ENCODE measurements at regions not wholly inside any gene's neighbourhood (a gene's known extent, or its start where the extent isn't known, plus 50 kb on each side); places are given as distances from the start of the nearest gene placed in this dataset.
"Not testable (repeated sequence)": the region's sequence is repeated elsewhere in the genome, so short reads cannot be mapped to it uniquely, and the experiment has no call there.

GRCh38 chr9:38253200-38253599, 139.3 kb upstream of the ALDH1B1 start:
- DNase-seq: no peak

DNA sequence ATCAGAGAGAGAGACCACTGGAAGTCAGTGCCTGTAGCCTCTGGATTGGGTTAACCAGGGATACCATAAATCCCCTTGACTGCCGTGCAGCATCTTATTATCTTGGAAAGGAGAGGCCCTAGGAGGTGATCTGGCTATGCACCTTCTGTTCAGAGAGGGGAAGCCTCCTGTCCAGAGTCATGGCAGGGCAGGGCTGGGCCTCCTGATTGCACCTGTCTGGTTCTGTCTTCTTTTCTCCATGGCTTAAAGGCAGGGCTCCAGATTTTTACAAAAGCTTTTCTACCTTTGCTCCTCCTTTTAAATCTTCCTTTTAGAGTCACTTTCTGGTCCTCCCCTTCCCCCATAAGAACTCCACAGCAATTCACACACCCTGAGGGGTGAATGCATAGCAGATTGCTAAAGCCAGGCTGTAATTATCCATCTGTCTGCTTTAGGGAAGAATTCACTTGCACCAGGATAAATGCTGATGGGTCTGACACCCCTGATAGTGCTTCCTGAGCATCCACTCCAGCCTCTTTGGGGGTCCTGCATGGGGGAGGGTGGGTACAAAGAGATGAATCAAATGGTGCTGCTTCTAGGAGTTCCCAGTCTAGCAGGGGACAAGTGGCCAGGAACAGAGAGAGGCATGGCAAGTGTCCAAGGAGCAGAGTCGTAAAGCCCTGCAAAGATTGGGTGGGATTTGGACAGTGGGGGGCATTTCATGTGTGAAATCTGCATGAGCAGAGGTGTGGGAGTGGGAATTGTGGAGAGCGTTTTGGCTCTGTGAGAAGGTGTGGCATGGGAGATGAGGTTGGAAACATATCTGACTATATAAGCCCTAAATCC, 141.3 kb upstream of the ALDH1B1 start:
- no peak for DNase-seq

DNA sequence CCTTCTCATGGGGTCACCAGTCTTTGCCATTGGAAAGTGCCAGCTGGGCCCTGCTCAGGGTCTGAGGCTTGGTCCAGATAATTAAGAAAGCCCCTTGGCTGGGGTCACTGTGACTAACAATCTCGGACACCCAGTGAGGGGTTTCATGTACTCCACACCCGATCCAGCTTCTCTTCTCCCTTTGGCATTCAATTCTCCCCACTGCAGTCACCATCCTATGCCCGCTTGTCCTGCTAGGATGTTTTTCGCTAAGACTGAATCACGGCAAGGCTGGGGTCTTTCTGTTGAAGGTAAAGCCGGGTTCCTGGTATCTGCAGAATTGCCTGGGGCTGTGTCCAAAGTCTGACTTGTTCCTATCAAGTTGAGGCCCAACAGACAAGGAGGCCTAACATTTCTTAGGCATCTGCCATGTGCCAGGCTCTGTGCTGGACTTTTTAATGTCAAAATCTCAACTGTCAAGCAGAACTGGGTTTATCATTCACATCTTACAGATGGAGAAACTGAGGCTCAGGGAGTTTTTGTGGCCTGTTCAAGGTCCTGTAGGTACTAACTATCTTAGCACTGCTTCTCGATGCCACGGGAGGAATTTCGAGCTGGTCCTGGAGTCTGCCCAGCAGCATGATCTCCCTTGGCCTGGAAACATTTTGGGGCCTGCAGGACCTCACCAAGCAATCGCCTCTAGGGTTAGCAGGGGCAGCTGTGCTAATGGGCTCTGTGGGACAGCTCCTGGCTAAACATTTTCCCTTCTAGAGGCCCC, 142.0 kb upstream of the ALDH1B1 start:
- DNase-seq: no peak

DNA sequence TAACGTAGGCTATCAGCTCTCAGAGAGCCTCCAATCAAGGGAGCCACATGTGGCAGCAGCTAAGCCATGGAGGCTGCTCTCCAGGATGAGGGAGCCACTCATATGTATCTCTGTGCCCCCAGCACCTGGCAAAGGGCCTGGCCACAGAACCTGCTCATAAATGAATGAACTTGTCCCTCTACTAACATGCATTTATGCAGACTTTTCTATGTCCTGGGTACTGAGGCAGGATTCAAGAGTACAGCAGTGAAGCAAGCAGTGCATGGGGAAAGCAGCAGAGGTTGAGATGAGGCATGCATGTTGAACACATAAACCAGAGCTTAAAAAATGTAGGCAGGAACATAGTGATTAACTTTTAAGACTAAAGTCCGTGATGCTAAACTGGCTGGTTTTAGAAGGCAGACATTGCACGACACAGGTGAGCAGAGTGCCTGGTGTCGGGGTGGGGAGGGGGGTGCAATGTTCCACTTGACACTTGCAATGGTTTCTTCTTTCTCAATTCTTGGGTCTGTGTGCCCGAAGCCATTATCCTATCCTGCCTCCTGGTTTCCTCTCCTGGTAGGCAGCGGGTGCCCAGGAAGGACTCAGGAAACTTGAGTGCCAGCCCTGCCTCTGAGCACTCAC, 142.8 kb upstream of the ALDH1B1 start:
- no peak for DNase-seq

DNA sequence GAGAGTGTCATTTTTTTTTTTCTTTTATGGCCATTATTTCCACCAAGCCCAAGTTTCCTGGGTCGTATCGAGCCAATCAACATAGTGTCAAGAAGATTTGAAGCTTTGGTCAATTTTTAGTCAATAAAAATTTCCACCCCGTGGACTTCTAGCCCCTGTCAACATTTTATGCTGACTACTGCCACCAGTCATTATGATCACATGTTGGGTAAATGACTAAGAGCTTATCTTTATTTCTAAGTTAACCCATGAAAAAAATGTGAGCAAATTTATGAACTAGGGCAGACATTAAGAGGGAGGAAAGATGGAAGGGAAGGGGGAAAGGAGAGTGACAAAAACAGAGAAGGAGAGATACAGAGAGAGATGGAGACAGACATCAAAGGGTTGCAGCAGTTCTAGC, 143.5 kb upstream of the ALDH1B1 start:
- DNase-seq: no peak

DNA sequence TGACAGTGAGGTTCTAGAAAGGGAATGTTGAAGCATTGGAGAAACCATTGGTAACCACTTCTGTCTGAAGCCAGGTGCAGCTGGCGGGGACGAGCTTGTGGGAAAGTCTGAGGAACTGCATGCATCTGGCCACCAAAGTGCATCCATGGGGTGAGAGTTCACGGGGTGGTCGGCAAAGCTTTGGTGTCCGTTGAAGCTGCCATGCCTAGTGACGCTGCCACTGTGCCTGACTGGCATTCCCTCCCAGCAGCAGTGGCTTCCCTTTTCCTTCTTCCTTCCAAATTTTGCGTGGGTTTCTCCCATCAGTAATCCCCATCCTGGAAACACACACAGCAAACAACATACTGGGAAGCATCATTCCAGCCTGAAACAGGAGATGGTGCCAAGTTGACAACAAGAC, 145.7 kb upstream of the ALDH1B1 start:
- DNase-seq: no peak

- no peak for DNase-seq
Measured at GRCh38 chr9:38244971-38245370, 147.5 kb upstream of the ALDH1B1 start.

GRCh38 chr9:38243993-38244392, 148.5 kb upstream of the ALDH1B1 start:
- DNase-seq: no peak

DNA sequence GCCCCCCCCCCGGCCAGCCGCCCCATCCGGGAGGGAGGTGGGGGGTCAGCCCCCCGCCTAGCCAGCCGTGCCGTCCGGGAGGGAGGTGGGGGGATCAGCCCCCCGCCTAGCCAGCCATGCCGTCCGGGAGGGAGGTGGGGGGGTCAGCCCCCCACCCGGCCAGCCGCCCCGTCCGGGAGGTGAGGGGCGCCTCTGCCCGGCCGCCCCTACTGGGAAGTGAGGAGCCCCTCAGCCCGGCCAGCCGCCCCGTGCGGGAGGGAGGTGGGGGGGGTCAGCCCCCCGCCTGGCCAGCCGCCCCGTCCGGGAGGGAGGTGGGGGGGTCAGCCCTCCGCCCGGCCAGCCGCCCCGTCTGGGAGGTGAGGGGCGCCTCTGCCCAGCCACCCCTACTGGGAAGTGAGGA, 150.4 kb upstream of the ALDH1B1 start:
- not testable (repeated sequence) for DNase-seq

DNA sequence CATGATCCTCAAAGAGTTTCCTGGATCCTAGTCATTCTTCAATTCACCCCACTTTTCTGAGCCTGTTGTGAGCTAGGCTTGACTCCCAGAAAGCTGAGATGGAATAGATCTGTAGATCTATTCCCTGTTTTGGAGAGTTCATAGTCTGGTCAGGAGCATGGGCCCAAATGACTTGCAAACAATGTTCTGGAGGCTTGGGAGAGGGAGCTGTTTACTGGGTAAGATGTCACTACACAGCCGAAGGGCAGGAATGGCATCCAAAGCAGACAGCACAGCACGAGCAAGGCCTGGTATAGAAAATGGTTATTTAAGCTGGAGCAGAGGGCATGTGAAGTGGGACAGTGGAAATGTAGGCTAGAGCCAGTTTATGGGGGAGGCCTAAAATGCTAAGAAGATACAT, 152.5 kb upstream of the ALDH1B1 start:
- DNase-seq: no peak

DNA sequence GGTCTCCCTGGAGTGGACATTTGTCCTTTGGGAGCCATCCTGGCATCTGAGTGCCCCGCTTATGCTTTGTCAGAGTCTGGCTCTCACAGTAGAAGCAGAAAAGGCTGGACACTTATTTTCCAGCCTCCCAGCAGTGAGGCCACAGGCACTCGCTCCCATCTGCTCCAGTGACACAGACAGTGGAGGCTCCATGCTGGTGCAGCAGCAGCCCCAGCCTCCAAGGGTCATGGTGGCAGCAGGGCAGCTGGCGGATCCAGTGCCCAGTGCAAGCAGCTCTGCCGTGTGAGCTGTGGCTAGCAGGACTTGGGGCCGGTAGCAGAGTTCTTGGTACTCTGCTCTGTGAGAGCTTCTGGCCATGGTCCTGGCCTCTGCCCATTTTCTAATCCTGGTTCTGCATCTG, 157.3 kb upstream of the ALDH1B1 start:
- no peak for DNase-seq

DNA sequence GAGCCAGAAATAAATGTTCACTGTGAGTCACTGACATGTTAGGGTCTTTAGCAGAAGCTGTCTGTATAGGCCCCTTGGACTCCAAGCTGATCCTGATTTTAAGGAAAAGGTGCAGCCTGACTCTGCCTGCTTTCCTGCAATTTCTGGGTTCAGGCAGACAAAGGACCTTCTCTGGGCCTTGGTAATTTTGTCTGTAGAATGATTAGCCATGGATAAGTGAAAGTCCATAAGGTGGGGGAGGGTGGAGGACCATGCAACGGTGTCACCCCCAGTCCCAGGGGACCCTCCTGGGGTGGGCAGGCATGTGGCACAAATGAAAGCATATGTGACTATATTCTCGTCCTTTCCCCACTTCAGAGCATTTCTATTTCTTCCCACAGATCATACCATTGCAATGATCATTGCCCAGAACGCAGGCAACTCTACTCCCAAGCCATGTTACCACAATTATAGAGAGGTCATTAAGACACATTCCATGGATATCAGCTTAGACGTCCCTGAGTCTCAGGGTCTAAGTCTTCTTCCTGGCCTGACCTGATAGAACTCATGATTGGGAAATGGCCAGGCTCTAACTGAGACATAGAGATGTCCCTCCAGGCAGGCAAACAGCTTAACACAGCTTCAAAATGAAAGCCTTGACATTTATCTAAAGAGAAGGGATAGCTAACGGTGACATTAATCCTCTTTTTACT, 157.9 kb upstream of the ALDH1B1 start:
- DNase-seq: no peak

DNA sequence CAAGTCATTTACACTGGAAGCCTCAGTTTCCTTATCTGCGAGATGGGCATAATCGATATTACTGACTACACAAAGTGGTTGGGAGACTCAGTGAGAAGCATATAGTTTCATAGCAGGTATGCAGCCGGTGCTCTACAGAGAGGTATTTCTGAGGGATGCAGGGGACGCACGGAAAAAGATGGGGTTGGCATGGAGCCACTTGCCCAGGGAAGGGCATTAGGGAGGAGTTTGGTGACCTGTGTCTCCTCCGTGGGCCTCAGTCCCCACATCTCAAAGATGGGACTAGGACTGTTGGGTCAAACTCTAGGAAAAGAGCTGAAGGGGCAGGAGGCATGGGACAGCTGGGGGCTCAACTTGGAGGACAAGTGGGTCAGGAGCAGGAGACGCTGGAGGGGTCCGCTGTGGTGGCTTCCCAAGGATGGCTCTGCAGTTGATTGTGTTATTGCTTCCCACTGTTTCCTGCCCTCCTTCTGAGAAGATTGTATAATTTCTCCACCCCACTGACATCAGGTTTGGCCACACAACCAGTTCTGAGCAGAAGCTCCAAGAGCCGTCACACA, 158.6 kb upstream of the ALDH1B1 start:
- DNase-seq: no peak

GRCh38 chr9:38233343-38233742, 159.2 kb upstream of the ALDH1B1 start:
- DNase-seq: no peak

- DNase-seq: no peak
Measured at GRCh38 chr9:38232895-38233294, 159.6 kb upstream of the ALDH1B1 start.

DNA sequence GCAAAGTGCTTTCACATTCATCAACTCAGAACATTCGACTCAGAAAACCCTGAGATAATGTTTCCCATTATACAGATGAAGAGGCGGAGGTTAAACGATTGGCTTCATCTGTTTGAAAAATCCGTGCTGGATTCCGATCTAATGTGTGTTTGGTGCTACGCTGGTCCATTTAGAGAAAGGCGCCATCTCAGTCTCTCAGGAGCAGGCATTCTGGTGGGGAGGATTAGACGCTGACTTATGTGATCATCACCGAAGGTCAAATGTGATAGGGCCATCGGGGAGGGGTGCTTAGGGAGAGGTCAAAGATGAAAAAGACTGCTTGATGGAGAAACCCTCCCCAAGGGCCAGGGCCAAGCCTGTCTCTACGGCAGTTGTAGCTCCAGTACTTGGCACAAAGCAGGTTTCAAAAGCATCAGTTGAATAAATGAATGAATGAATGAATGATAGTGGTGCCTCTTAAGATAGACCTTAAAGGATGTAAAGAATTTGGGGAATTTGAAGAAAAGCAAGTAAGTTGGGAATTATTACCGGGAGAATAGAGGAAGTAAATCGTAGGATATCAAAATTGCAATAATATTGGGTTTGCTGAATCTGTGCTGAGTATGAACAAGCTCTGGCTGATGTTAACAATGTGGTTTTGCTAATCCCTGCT, 160.6 kb upstream of the SHB start:
- no peak for DNase-seq

DNA sequence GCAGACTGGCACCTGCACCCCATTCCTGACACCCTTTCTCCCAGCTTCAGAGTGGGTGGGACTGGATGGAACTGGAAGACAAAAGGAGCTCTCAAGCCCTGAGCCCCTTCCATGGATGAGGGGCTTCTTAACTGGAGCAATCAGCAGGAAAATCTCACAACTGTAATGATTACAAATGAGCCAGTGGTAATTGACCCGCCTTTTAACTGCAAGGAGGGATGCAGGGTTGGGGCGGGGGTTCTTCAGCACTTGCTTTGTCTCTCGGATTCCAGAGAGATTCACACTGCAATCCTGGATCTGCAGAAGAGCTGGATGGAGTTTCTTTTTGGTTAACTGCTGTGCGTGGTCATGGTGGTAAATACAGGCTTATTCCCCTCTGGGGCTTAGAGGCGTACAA, 160.1 kb upstream of the SHB start:
- DNase-seq: no peak

- no peak for DNase-seq
Measured at GRCh38 chr9:38228331-38229103, 159.5 kb upstream of the SHB start.

- no peak for DNase-seq
Measured at GRCh38 chr9:38227656-38228055, 158.6 kb upstream of the SHB start.

- DNase-seq: peak; percentile 58
Measured at GRCh38 chr9:38227061-38227540, 158.1 kb upstream of the SHB start.

- DNase-seq: no peak
Measured at GRCh38 chr9:38226491-38226951, 157.5 kb upstream of the SHB start.

Data from amniotic stem cell (primary cell).